HL-60 (cell line): ENCODE measurements at regions not wholly inside any gene's neighbourhood (a gene's known extent, or its start where the extent isn't known, plus 50 kb on each side); places are given as distances from the start of the nearest gene placed in this dataset.

Source experiments
- DNase-seq, 2 experiments: peaks; one replicate each; pipeline ENCODE4 v3.0.0-alpha.2; 2010 to 2020; ENCODE audit warnings: low read depth in 1 of 2, low spot score in 1 of 2
- H3K27ac ChIP-seq: fragments of 250-450 bp; sonication (Bioruptor Pico); replicated peaks from 2 replicates; pipeline ENCODE4 v1.5.1; 2020; ENCODE audit warnings: mild to moderate bottlenecking, moderate library complexity
- H3K27me3 ChIP-seq: fragments of 250-450 bp; sonication (Bioruptor Pico); 2 replicates; pipeline ENCODE4 v1.5.1; 2021; ENCODE audit warnings: mild to moderate bottlenecking, moderate library complexity; ENCODE audit not compliant: insufficient read depth, poor library complexity, severe bottlenecking
- H3K4me3 ChIP-seq: replicated peaks from 2 replicates; pipeline ENCODE4 v1.5.1; 2011; ENCODE audit warnings: mild to moderate bottlenecking, control low read depth, low read length; ENCODE audit not compliant: insufficient read depth
- GABPA ChIP-seq: IDR thresholded peaks from 2 replicates; pipeline ENCODE4 v1.6.1; 2012; ENCODE audit warnings: low read depth
- POLR2AphosphoS5 ChIP-seq: IDR thresholded peaks from 2 replicates; pipeline ENCODE4 v1.6.1; 2012; ENCODE audit warnings: low read depth
- REST ChIP-seq: IDR thresholded peaks from 2 replicates; pipeline ENCODE4 v1.6.1; 2012; ENCODE audit warnings: low read depth; ENCODE audit not compliant: insufficient replicate concordance
- SPI1 ChIP-seq: IDR thresholded peaks from 2 replicates; pipeline ENCODE4 v1.6.1; 2012; ENCODE audit warnings: low read depth, mild to moderate bottlenecking, borderline replicate concordance
- TF ChIP-seq, protein P1 (sequence below): IDR thresholded peaks from one replicate; pipeline ENCODE4 v1.5.1; 2011; ENCODE audit warnings: low read length, control low read depth, inconsistent platforms; ENCODE audit not compliant: insufficient read depth

GRCh38 chr3:22045882-22046281 lies 294.9 kb upstream of the ZNF385D start:
- Histone ChIP-seq H3K27me3 (no peaks in the 10 kb centered on the region), H3K27ac (no peak overlapping the region), H3K4me3 (no peak overlapping the region)
- no peak for DNase-seq
- TF ChIP-seq GABPA (no peak), SPI1 (no peak), POLR2AphosphoS5 (no peak), REST (no peak)
- TF ChIP-seq, protein P1, sequence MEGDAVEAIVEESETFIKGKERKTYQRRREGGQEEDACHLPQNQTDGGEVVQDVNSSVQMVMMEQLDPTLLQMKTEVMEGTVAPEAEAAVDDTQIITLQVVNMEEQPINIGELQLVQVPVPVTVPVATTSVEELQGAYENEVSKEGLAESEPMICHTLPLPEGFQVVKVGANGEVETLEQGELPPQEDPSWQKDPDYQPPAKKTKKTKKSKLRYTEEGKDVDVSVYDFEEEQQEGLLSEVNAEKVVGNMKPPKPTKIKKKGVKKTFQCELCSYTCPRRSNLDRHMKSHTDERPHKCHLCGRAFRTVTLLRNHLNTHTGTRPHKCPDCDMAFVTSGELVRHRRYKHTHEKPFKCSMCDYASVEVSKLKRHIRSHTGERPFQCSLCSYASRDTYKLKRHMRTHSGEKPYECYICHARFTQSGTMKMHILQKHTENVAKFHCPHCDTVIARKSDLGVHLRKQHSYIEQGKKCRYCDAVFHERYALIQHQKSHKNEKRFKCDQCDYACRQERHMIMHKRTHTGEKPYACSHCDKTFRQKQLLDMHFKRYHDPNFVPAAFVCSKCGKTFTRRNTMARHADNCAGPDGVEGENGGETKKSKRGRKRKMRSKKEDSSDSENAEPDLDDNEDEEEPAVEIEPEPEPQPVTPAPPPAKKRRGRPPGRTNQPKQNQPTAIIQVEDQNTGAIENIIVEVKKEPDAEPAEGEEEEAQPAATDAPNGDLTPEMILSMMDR = no peak

DNA sequence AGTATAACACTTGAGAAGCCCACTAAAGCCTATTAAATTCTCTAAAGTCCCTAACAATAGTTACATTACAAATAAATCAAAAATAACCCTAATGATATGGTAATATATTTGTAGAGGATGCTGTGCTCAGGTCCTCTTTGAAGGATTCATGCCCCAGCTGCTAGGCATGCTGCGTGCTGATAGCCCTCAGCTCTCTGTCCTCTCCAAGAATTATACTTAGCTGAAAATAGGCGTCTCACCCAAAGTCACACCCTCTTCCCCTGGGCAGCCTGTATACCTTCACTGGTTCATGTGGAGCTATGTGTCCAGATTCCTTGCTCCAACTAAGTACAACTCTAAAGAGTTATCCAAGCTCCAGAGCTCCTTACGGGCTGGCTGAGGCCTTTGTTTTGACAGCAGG lies 312.5 kb upstream of the ZNF385D start:
- TF ChIP-seq REST (no peak), SPI1 (no peak), POLR2AphosphoS5 (no peak), GABPA (no peak)
- TF ChIP-seq, protein P1 = no peak
- H3K27me3 ChIP-seq = no peaks in the 10 kb centered on the region
- no peak overlapping the region for H3K27ac ChIP-seq
- no peak overlapping the region for H3K4me3 ChIP-seq
- no peak for DNase-seq

DNA sequence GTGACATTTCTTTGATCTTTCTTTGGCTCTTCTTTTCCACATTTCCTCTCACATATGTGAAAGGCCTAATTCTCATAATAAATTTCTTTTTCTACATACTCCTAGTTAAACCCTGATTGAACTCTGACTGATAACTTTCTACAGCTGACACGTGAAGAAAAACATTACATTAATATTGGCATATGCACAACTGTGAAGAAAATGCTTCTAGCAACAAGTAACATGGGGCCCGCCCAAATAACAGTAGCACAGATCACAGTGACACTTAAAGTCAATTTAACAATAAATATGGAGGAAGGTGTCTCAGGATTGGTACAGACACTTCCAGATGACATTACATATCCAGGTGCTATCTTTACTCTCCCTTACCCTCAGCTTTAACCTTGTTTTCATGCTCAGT lies 317.6 kb upstream of the ZNF385D start:
- H3K27me3 ChIP-seq = no peaks in the 10 kb centered on the region
- TF ChIP-seq, protein P1 = no peak
- TF ChIP-seq GABPA = no peak
- no peak for TF ChIP-seq POLR2AphosphoS5
- TF ChIP-seq REST = no peak
- no peak for TF ChIP-seq SPI1
- DNase-seq = no peak
- no peak overlapping the region for H3K4me3 ChIP-seq
- no peak overlapping the region for H3K27ac ChIP-seq
